Urinary bladder (tissue), 3 donors: ENCODE measurements at regions not wholly inside any gene's neighbourhood (a gene's known extent, or its start where the extent isn't known, plus 50 kb on each side); places are given as distances from the start of the nearest gene placed in this dataset.
"Not testable (repeated sequence)": the region's sequence is repeated elsewhere in the genome, so short reads cannot be mapped to it uniquely, and the experiment has no call there.

ENCODE experiments used
- DNase-seq: peaks from one replicate; pipeline ENCODE4 v3.0.0-alpha.2; 2015; ENCODE audit errors: extremely low spot score
- H3K27ac ChIP-seq: one replicate; pipeline ENCODE4 v1.5.1; 2013; ENCODE audit warnings: low read depth, mild to moderate bottlenecking, moderate library complexity
- H3K36me3 ChIP-seq: one replicate; pipeline ENCODE4 v1.6.1; 2013; ENCODE audit warnings: mild to moderate bottlenecking, moderate library complexity; ENCODE audit not compliant: insufficient read depth
- H3K4me1 ChIP-seq: one replicate; pipeline ENCODE4 v1.6.1; 2013; ENCODE audit warnings: mild to moderate bottlenecking, moderate library complexity; ENCODE audit not compliant: insufficient read depth
- H3K4me3 ChIP-seq: one replicate; pipeline ENCODE4 v1.5.1; 2013; ENCODE audit warnings: low read depth, low read length
- WGBS: extraction: QIAGEN DNeasy Blood & Tissue Kit; methylation state at CpG from one replicate; pipeline ENCODE4 v1.1.7; 2013; 5-methylcytosine and 5-hydroxymethylcytosine counted together
- donor health status: healthy with polysubstance abuse.
- donor health status: healthy.

DNA sequence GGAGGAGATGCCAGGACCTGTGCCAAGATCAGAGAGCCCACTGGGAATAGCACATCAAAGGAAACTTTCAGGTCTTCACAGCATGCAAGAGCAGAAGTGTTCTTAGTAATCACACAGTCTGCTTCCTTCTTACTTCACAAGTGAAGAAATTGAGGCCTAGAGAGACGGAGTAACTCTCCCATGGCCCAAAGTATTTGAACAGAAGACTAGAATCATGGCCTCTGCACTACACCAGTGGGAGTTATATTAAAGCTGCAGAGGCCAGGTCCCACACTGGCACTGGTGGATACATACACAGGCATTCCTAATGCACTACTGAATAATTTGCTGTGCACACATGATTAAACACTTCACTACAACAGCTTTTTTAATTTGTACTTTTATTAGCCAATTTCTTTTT, 107.6 kb upstream of the RMP24 start:
- H3K4me1 ChIP-seq: no peaks in the 10 kb centered on the region
- H3K27ac ChIP-seq: no peak overlapping the region
- no peak for DNase-seq
- no peak overlapping the region for H3K4me3 ChIP-seq
- no peaks in the 10 kb centered on the region for H3K36me3 ChIP-seq
- WGBS: 74% methylated on average over 1 of the region's 1 CpG

- H3K4me3 ChIP-seq: no peak overlapping the region
- DNase-seq: no peak
- H3K4me1 ChIP-seq: no peaks in the 10 kb centered on the region
- no peaks in the 10 kb centered on the region for H3K36me3 ChIP-seq
- H3K27ac ChIP-seq: no peak overlapping the region
Observed at GRCh38 chr18:35868915-35869314, 103.6 kb upstream of the RMP24 start.

DNA sequence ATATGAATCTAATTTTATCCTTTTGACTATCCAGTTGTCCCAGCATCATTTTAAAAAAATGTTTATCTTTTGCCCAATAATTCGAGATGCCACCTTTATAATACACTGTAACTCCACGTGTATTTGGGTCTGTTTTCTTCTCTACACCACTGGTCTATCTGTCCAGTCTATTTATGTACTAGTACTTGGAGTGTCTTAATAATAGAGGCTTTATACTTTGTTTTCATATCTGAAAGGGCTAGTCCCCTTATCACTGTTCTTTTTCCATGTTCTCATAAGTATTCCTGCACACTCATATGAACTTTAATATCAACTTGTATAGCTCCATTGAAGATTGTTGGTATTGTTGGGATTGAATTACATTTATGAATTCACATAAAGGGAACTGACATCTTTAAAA, 101.1 kb upstream of the RMP24 start:
- WGBS: 64% methylated on average over 2 of the region's 2 CpGs
- Histone ChIP-seq H3K27ac (no peak overlapping the region), H3K36me3 (no peaks in the 10 kb centered on the region), H3K4me1 (no peaks in the 10 kb centered on the region), H3K4me3 (no peak overlapping the region)
- DNase-seq: no peak

- H3K27ac ChIP-seq: no peak overlapping the region
- WGBS: 95% methylated on average over 1 of the region's 1 CpG
- no peak for DNase-seq
- no peak overlapping the region for H3K4me3 ChIP-seq
- no peaks in the 10 kb centered on the region for H3K4me1 ChIP-seq
- no peaks in the 10 kb centered on the region for H3K36me3 ChIP-seq
Observed at GRCh38 chr18:35875566-35875965, 96.9 kb upstream of the RMP24 start.

GRCh38 chr18:35876243-35876642, 96.2 kb upstream of the RMP24 start:
- H3K4me3 ChIP-seq: no peak overlapping the region
- 76% methylated on average over 1 of the region's 1 CpG for WGBS
- no peak overlapping the region for H3K27ac ChIP-seq
- no peaks in the 10 kb centered on the region for H3K4me1 ChIP-seq
- DNase-seq: no peak
- H3K36me3 ChIP-seq: no peaks in the 10 kb centered on the region

GRCh38 chr18:35880788-35881455, 91.6 kb upstream of the RMP24 start:
- 87% methylated on average over 9 of the region's 9 CpGs for WGBS
- H3K4me3 ChIP-seq: no peak overlapping the region
- no peaks in the 10 kb centered on the region for H3K36me3 ChIP-seq
- no peak for DNase-seq
- no peak overlapping the region for H3K27ac ChIP-seq
- no peaks in the 10 kb centered on the region for H3K4me1 ChIP-seq

DNA sequence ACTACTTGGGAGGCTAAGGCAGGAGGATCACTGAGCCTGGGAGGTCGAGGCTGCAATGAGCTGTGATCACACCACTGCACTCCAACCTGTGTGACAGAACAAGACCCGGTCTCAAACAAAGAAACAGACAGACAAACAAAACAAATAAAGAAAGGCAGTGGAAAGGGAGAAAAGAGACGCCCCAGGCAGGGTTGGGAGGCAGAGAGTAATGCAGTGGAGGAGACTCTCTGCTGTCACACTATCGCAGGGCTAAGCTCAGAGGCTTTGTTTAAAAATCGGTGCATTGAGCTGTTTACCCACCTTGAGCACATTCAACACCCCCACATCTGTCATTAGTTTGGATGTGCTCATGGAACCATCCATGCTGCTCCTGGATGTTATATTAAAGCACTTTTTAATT, 84.2 kb upstream of the RMP24 start:
- no peak overlapping the region for H3K27ac ChIP-seq
- WGBS: 69% methylated on average over 5 of the region's 5 CpGs
- H3K4me1 ChIP-seq: no peaks in the 10 kb centered on the region
- no peak for DNase-seq
- no peak overlapping the region for H3K4me3 ChIP-seq
- H3K36me3 ChIP-seq: no peaks in the 10 kb centered on the region

GRCh38 chr18:35889677-35890076, 82.8 kb upstream of the RMP24 start:
- Histone ChIP-seq H3K36me3 (no peaks in the 10 kb centered on the region), H3K4me3 (no peak overlapping the region), H3K27ac (no peak overlapping the region), H3K4me1 (no peaks in the 10 kb centered on the region)
- WGBS: 97% methylated on average over 1 of the region's 1 CpG
- DNase-seq: no peak

DNA sequence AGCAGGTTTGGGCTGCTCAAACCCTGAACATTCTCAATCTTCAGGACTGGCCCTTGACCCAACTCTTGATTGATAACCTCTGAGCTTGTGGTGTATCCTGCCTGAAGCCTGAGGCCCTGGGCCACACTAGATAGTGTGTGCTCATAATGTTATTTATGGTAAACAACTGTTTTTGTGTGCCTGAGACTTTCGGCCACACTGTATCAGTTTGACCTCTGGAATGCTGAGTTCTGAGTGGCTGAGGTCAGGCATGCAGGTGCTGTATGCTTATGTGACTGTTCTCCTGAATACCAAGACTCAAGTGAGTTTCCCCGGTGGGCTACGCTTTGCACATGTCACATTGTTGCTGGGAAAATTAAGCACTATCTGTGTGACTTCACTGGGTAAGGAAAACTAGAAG, 82.2 kb upstream of the RMP24 start:
- 77% methylated on average over 3 of the region's 3 CpGs for WGBS
- Histone ChIP-seq H3K4me3 (no peak overlapping the region), H3K36me3 (no peaks in the 10 kb centered on the region), H3K4me1 (no peaks in the 10 kb centered on the region), H3K27ac (no peak overlapping the region)
- DNase-seq: no peak

GRCh38 chr18:35892118-35892517, 80.4 kb upstream of the RMP24 start:
- Histone ChIP-seq H3K4me1 (no peaks in the 10 kb centered on the region), H3K36me3 (no peaks in the 10 kb centered on the region), H3K4me3 (no peak overlapping the region), H3K27ac (no peak overlapping the region)
- no peak for DNase-seq

DNA sequence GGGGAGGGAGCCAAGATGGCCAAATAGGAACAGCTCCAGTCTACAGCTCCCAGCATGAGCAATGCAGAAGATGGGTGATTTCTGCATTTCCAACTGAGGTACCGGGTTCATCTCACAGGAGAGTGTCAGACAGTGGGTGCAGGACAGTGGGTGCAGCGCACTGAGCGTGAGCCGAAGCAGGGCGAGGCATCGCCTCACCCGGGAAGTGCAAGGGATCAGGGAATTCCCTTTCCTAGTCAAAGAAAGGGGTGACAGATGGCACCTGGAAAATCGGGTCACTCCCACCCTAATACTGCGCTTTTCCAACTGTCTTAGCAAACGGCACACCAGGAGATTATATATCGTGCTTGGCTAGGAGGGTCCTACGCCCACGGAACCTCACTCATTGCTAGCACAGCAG, 75.0 kb upstream of the RMP24 start:
- H3K4me1 ChIP-seq, H3K27ac ChIP-seq, DNase-seq, H3K4me3 ChIP-seq, H3K36me3 ChIP-seq: not testable (repeated sequence)
- 93% methylated on average over 13 of the region's 13 CpGs for WGBS

GRCh38 chr18:35904389-35905037, 68.0 kb upstream of the RMP24 start:
- Histone ChIP-seq H3K4me3 (no peak overlapping the region), H3K36me3 (no peaks in the 10 kb centered on the region), H3K27ac (no peak overlapping the region), H3K4me1 (no peaks in the 10 kb centered on the region)
- no peak for DNase-seq
- WGBS: 93% methylated on average over 19 of the region's 19 CpGs

DNA sequence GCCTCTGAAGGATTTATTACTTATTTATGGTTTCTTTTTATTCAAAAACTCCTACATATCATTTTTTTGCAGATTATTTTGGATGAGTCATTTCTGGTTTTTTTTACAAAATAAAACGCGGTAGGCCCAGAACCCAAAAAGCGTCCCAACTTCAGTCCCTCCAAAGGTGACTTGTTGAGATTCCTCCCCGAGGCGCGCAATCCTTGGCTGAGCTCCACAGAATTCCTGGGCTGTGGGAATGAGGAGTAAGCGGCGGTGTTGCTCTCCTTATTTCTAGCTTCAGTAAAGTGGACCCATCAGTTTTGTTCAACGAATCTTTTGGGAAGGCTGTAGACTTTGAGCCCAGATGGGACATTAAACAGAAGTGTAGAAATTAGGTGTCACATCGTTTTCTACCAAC, 67.0 kb upstream of the RMP24 start:
- 86% methylated on average over 10 of the region's 10 CpGs for WGBS

GRCh38 chr18:35906291-35906690, 66.2 kb upstream of the RMP24 start:
- not testable (repeated sequence) for DNase-seq, H3K36me3 ChIP-seq, H3K4me3 ChIP-seq, H3K4me1 ChIP-seq, H3K27ac ChIP-seq
- 89% methylated on average over 1 of the region's 3 CpGs for WGBS

More for the DNA sequence above, 67.0 kb upstream of the RMP24 start:
- no peak for DNase-seq
- Histone ChIP-seq H3K36me3 (no peaks in the 10 kb centered on the region), H3K4me3 (no peak overlapping the region), H3K4me1 (no peaks in the 10 kb centered on the region), H3K27ac (no peak overlapping the region)

DNA sequence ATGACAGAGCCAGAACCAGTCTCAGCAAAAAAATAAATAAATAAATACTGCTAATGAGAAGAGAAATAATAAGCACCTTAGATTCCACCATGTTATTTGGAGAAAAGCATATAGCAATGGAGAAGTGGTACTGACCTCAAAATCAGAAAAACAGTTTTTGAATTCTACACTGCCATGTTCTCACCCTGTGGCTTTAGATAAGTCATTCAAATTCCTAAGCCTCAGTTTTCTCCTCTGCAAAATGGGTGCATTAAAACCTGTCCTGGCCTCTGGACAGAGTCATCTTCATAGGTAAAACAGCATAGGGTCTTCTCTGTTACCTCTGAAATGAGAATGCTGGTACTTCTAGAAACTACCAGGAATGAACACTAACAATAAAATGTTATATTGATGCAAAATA, 62.2 kb upstream of the RMP24 start:
- H3K36me3 ChIP-seq: no peaks in the 10 kb centered on the region
- no peak overlapping the region for H3K4me3 ChIP-seq
- no peak overlapping the region for H3K27ac ChIP-seq
- no peaks in the 10 kb centered on the region for H3K4me1 ChIP-seq
- DNase-seq: no peak
